ENCODE measurements at regions not wholly inside any gene's neighbourhood (a gene's known extent, or its start where the extent isn't known, plus 50 kb on each side); places are given as distances from the start of the nearest gene placed in this dataset.

- TF ChIP-seq, protein P1, sequence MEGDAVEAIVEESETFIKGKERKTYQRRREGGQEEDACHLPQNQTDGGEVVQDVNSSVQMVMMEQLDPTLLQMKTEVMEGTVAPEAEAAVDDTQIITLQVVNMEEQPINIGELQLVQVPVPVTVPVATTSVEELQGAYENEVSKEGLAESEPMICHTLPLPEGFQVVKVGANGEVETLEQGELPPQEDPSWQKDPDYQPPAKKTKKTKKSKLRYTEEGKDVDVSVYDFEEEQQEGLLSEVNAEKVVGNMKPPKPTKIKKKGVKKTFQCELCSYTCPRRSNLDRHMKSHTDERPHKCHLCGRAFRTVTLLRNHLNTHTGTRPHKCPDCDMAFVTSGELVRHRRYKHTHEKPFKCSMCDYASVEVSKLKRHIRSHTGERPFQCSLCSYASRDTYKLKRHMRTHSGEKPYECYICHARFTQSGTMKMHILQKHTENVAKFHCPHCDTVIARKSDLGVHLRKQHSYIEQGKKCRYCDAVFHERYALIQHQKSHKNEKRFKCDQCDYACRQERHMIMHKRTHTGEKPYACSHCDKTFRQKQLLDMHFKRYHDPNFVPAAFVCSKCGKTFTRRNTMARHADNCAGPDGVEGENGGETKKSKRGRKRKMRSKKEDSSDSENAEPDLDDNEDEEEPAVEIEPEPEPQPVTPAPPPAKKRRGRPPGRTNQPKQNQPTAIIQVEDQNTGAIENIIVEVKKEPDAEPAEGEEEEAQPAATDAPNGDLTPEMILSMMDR (IDR thresholded peaks at IDR 0.05) = no peak
- no peak for TF ChIP-seq POLR2A (IDR thresholded peaks at IDR 0.05)
- no peak for DNase-seq (ENCODE audit: low spot score in 2 of 2)
- 89 to 92% methylated on average over 1 of the region's 1 CpG for WGBS, 2 donors
- intact Hi-C loops (cut with DNase I; ENCODE audit: low total_unique reads) = no loop called here
- H3K4me3 ChIP-seq (ENCODE audit: low read depth, poor library complexity, severe bottlenecking) = no peak overlapping the region
Observed at GRCh38 chr2:65647249-65647842, 214.9 kb upstream of the SPRED2 start.

DNA sequence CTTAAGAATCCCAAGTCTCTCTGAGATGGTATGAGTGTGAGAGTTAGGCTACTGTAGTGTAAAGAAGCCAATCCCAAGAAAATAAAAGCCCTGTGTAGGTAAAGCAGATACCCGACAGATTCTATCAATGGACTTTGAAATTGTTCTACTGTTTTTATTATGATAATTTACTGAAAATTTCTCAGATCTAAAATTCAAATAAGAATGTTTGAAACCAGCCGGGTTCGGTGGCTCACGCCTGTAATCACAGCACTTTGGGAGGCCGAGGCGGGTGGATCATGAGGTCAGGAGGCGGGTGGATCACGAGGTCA is 208.3 kb upstream of the SPRED2 start:
- no peak for TF ChIP-seq POLR2A (IDR thresholded peaks at IDR 0.05)
- TF ChIP-seq, protein P1 (IDR thresholded peaks at IDR 0.05) = no peak
- DNase-seq (ENCODE audit: low spot score in 2 of 2) = no peak
- H3K4me3 ChIP-seq (ENCODE audit: low read depth, poor library complexity, severe bottlenecking) = no peak overlapping the region
- intact Hi-C loops (cut with DNase I; ENCODE audit: low total_unique reads) = no loop called here
- 73 to 80% methylated on average over 8 of the region's 8 CpGs for WGBS, 2 donors

GRCh38 chr2:65639156-65639864 is 206.9 kb upstream of the SPRED2 start:
- DNase-seq (ENCODE audit: low spot score in 2 of 2) = no peak
- 34 to 62% methylated on average over 6 of the region's 6 CpGs for WGBS, 2 donors
- intact Hi-C loops (cut with DNase I; ENCODE audit: low total_unique reads) = no loop called here
- TF ChIP-seq, protein P1 (IDR thresholded peaks at IDR 0.05) = no peak
- TF ChIP-seq POLR2A (IDR thresholded peaks at IDR 0.05) = no peak
- H3K4me3 ChIP-seq (ENCODE audit: low read depth, poor library complexity, severe bottlenecking) = no peak overlapping the region

DNA sequence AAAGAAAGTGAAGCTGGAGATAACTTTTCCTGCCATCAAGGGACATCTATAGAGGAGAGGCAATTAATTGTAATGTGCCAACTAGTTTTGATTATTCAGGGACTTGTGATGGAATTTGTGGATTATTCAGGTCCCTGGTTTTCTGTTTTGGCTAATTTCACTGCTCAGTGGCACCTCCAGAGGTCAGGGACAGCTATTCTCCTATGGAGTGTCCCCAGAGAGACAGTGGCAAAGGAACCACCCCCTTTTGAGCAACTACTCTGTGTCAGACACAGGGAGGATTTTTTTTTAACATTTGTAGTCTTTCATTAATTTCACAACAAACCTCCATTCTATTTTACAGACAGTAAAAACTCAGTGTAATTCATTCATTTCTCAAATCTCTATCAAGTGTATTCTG is 206.0 kb upstream of the SPRED2 start:
- intact Hi-C loops (cut with DNase I; ENCODE audit: low total_unique reads) = no loop called here
- no peak for DNase-seq (ENCODE audit: low spot score in 2 of 2)
- no peak for TF ChIP-seq POLR2A (IDR thresholded peaks at IDR 0.05)
- TF ChIP-seq, protein P1 (IDR thresholded peaks at IDR 0.05) = no peak
- H3K4me3 ChIP-seq (ENCODE audit: low read depth, poor library complexity, severe bottlenecking) = no peak overlapping the region

DNA sequence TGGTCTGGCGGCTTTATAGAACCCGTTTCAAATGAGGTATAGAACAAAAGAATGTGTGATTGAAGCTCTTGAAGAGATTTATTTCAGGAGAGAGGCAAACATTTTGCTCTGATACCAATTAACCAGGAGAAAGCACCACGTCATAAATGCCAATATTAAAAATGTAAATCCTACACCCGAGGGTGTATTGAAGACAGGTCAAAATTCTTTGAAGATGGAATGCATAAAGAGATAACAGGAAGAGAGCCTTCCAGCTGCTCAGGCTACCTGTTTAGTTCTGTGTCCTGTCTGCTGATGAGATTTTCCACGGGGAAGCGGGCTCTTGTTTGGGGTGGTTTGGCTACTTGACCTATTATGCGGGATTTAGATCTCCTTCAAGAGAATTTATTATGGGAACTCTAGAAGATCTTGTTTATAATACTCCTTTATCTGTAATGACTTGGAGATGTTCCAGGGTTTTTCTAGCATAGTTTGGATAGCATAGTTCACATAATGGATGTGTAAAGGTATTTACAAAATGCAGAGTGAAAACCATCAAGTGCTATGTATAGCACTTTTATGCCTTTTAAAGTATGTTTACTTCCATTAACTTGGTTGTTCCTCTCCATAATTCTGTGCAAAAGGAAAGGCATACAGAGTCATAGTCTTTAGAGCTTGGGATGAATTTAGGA is 204.5 kb upstream of the SPRED2 start:
- no peak for TF ChIP-seq POLR2A (IDR thresholded peaks at IDR 0.05)
- no peak for DNase-seq (ENCODE audit: low spot score in 2 of 2)
- intact Hi-C loops (cut with DNase I; ENCODE audit: low total_unique reads) = no loop called here
- no peak overlapping the region for H3K4me3 ChIP-seq (ENCODE audit: low read depth, poor library complexity, severe bottlenecking)
- WGBS, 2 donors = 36 to 39% methylated on average over 7 of the region's 7 CpGs

GRCh38 chr2:65636024-65636423 is 203.6 kb upstream of the SPRED2 start:
- no peak overlapping the region for H3K4me3 ChIP-seq (ENCODE audit: low read depth, poor library complexity, severe bottlenecking)
- DNase-seq (ENCODE audit: low spot score in 2 of 2) = no peak
- WGBS, 2 donors = 80 to 82% methylated on average over 2 of the region's 2 CpGs
- TF ChIP-seq POLR2A (IDR thresholded peaks at IDR 0.05) = no peak
- TF ChIP-seq, protein P1 (IDR thresholded peaks at IDR 0.05) = no peak
- intact Hi-C loops (cut with DNase I; ENCODE audit: low total_unique reads) = no loop called here
